ENCODE measurements at regions not wholly inside any gene's neighbourhood (a gene's known extent, or its start where the extent isn't known, plus 50 kb on each side); places are given as distances from the start of the nearest gene placed in this dataset.

- H3K9me3 Mint-ChIP-seq = no peaks in the 10 kb centered on the region
- H3K9me3 ChIP-seq (ENCODE audit: control insufficient read depth, low read depth, low read length) = no peaks in the 10 kb centered on the region
- no peaks in the 10 kb centered on the region for H3K36me3 Mint-ChIP-seq (ENCODE audit: insufficient read depth in 1 of 3, low read depth in 3 of 3)
- no peak overlapping the region for H3K4me3 Mint-ChIP-seq
- no peak overlapping the region for H3K9ac ChIP-seq (ENCODE audit: extremely low read depth, insufficient read length, low read length)
- no peak overlapping the region for H3K27ac ChIP-seq (ENCODE audit: insufficient read length, low read depth, low read length)
- H2BK15ac ChIP-seq (ENCODE audit: low read depth, low read length) = no peak overlapping the region
- H4K5ac ChIP-seq (ENCODE audit: insufficient read length, low read depth, low read length) = no peak overlapping the region
- no peak overlapping the region for H3K27ac Mint-ChIP-seq
- no peak overlapping the region for H3K23ac ChIP-seq (ENCODE audit: insufficient read length, low read depth, low read length)
- H3K4ac ChIP-seq (ENCODE audit: low read depth, low read length) = no peak overlapping the region
- no peak for TF ChIP-seq CTCF (conservative IDR thresholded peaks at IDR 0.05)
- no peak overlapping the region for H2BK20ac ChIP-seq (ENCODE audit: low read depth, low read length, poor library complexity, severe bottlenecking)
- no peaks in the 10 kb centered on the region for H3K4me1 ChIP-seq (ENCODE audit: insufficient read depth, low read length)
- H3T11ph ChIP-seq (ENCODE audit: low read length) = no peak overlapping the region
- H3K79me2 ChIP-seq (ENCODE audit: insufficient read depth, low read length) = no peaks in the 10 kb centered on the region
- no peak overlapping the region for H3K56ac ChIP-seq (ENCODE audit: insufficient read length, low read depth, low read length)
- no peak overlapping the region for H2BK120ac ChIP-seq (ENCODE audit: low read depth, low read length, poor library complexity, severe bottlenecking)
- H3K18ac ChIP-seq (ENCODE audit: insufficient read length, low read depth, low read length) = no peak overlapping the region
- H3K23me2 ChIP-seq (ENCODE audit: insufficient read length, low read depth, low read length, poor library complexity, severe bottlenecking) = no peaks in the 10 kb centered on the region
- H3K27me3 Mint-ChIP-seq (ENCODE audit: low read depth) = no peaks in the 10 kb centered on the region
- no peak overlapping the region for H4K8ac ChIP-seq (replicated peaks; ENCODE audit: insufficient read length, low read depth, low read length)
- WGBS (ENCODE audit: extremely low coverage, insufficient read length, low lambda C conversion rate) = no CpG with 5 or more reads among the region's 9 CpGs
- no peak overlapping the region for H2AFZ ChIP-seq (ENCODE audit: low read length)
- no peak overlapping the region; the same call in 1 of the 2 replicates for H3K14ac ChIP-seq (ENCODE audit: insufficient read depth, low read length)
- H2AK5ac ChIP-seq (ENCODE audit: insufficient read length, low read length) = no peak overlapping the region
- H4K91ac ChIP-seq (ENCODE audit: insufficient read length, low read depth, low read length) = no peak overlapping the region
- no peaks in the 10 kb centered on the region for H3K27me3 ChIP-seq (ENCODE audit: insufficient read depth, low read length)
- H3K4me2 ChIP-seq (ENCODE audit: insufficient read depth, insufficient read length, low read length) = no peak overlapping the region
- H2BK5ac ChIP-seq (ENCODE audit: insufficient read length, low read length) = no peak overlapping the region
- H3K79me1 ChIP-seq (ENCODE audit: insufficient read depth, low read depth, low read length, poor library complexity, severe bottlenecking) = no peaks in the 10 kb centered on the region
- H3K4me1 Mint-ChIP-seq = no peaks in the 10 kb centered on the region
- no peak overlapping the region for H2BK12ac ChIP-seq (ENCODE audit: insufficient read length, low read depth, low read length)
- DNase-seq = no peak
- no peaks in the 10 kb centered on the region for H4K20me1 ChIP-seq (ENCODE audit: control insufficient read depth, insufficient read depth, insufficient read length)
Observed at GRCh38 chr9:31320494-31320893, 1063.9 kb upstream of the ACO1 start.

Data from H9 (cell line).